ENCODE measurements at regions not wholly inside any gene's neighbourhood (a gene's known extent, or its start where the extent isn't known, plus 50 kb on each side); places are given as distances from the start of the nearest gene placed in this dataset.

- TF ChIP-seq CTCF (IDR thresholded peaks at IDR 0.05) = no peak
- no peak for TF ChIP-seq EZH2phosphoT487 (IDR thresholded peaks at IDR 0.05)
These were observed 1516.4 kb downstream of the AACS start for GRCh38 chr12:126581655-126582054.
